Coronary artery (tissue), 2 donors: ENCODE measurements at regions not wholly inside any gene's neighbourhood (a gene's known extent, or its start where the extent isn't known, plus 50 kb on each side); places are given as distances from the start of the nearest gene placed in this dataset.

Experiments used
- DNase-seq: peaks from one replicate; pipeline ENCODE4 v3.0.0-alpha.2; 2017; ENCODE audit warnings: low spot score
- H3K27ac ChIP-seq, 2 donors: fragments of 200-600 bp; sonication (generic); one replicate each; pipeline ENCODE4 v1.5.1; 2016 to 2019
- H3K4me3 ChIP-seq: fragments of 200-600 bp; sonication (generic); 2 replicates; pipeline ENCODE4 v1.5.1; 2016; ENCODE audit warnings: mild to moderate bottlenecking, moderate library complexity
- TF ChIP-seq, protein P1 (sequence below): fragments of 200-600 bp; sonication (generic); IDR thresholded peaks from one replicate; pipeline ENCODE4 v1.5.1; 2019; ENCODE audit warnings: antibody characterized with exemption

DNA sequence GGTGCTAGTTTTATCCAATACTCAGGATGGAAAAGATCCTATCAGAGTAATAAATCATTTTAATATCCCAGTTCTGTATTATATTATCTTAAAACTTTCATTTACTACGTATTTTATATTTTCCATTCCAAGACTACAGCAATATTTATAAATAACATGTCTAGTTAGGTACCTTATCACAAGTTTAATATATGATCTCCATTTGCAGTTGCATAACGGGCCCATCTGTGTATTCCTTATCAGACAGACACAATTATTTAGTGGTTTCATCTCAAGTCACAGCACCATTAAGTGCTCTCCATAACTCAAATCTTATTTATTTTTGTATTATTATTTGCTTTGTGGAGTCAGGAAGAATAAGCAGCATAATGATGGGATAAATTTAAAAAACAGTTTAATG lies 333.9 kb downstream of the SH2D1A start:
- no peak overlapping the region for H3K4me3 ChIP-seq
- TF ChIP-seq, protein P1, sequence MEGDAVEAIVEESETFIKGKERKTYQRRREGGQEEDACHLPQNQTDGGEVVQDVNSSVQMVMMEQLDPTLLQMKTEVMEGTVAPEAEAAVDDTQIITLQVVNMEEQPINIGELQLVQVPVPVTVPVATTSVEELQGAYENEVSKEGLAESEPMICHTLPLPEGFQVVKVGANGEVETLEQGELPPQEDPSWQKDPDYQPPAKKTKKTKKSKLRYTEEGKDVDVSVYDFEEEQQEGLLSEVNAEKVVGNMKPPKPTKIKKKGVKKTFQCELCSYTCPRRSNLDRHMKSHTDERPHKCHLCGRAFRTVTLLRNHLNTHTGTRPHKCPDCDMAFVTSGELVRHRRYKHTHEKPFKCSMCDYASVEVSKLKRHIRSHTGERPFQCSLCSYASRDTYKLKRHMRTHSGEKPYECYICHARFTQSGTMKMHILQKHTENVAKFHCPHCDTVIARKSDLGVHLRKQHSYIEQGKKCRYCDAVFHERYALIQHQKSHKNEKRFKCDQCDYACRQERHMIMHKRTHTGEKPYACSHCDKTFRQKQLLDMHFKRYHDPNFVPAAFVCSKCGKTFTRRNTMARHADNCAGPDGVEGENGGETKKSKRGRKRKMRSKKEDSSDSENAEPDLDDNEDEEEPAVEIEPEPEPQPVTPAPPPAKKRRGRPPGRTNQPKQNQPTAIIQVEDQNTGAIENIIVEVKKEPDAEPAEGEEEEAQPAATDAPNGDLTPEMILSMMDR, result no peak
- no peak for DNase-seq
- no peak overlapping the region for H3K27ac ChIP-seq

- TF ChIP-seq, protein P1, result no peak
- Histone ChIP-seq H3K27ac (no peak overlapping the region), H3K4me3 (no peak overlapping the region)
- DNase-seq, result no peak
Measured at GRCh38 chrX:124690495-124690894, 344.1 kb downstream of the SH2D1A start.

DNA sequence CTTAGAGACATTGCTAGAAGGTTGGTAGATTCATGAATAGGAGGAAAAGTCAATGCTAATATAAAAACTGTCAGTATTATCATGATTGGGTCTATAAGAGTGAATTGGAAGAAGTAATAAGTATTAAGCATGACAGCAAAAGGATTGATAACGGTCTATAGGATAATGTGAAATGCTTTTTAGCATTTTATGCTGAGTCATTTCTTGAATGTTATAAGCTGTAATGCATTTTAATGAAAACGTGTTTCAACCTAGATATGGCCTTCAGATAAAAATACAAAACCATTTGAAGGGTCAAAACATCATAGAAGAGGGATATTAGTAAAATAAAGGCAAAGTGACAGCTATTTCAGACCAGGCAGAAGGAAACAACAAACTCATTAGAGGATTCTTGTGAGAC lies 353.5 kb downstream of the SH2D1A start:
- H3K4me3 ChIP-seq, result no peak overlapping the region
- TF ChIP-seq, protein P1, result no peak
- no peak for DNase-seq

GRCh38 chrX:124717537-124717936 lies 371.2 kb downstream of the SH2D1A start:
- TF ChIP-seq, protein P1, result no peak
- no peak for DNase-seq
- H3K4me3 ChIP-seq, result no peak overlapping the region
- H3K27ac ChIP-seq, result no peak overlapping the region

More for the DNA sequence above, 353.5 kb downstream of the SH2D1A start:
- no peak overlapping the region for H3K27ac ChIP-seq

DNA sequence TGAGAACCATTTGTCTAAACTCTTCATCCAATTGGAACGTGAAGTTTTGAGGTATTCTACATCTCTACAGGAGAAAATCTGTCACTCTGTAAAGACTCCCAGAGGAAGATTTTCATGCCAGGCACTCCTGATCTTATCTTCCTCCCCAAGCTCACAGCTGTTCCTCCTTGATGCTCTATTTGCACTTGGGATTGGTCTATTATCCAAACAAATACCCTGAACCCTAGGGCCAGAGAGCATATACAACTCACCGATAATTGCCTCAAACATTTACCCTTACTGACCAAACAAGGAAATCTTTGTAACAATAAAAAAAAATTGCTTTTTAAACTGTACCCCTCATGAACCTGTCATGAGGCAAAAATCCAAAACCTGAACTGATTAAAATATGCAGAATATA lies 372.7 kb downstream of the SH2D1A start:
- TF ChIP-seq, protein P1, result no peak
- H3K4me3 ChIP-seq, result no peak overlapping the region
- DNase-seq, result no peak
- no peak overlapping the region for H3K27ac ChIP-seq

- H3K4me3 ChIP-seq, result no peak overlapping the region
- no peak overlapping the region for H3K27ac ChIP-seq
- TF ChIP-seq, protein P1, result no peak
- no peak for DNase-seq
Measured at GRCh38 chrX:124720532-124720931, 374.2 kb downstream of the SH2D1A start.

DNA sequence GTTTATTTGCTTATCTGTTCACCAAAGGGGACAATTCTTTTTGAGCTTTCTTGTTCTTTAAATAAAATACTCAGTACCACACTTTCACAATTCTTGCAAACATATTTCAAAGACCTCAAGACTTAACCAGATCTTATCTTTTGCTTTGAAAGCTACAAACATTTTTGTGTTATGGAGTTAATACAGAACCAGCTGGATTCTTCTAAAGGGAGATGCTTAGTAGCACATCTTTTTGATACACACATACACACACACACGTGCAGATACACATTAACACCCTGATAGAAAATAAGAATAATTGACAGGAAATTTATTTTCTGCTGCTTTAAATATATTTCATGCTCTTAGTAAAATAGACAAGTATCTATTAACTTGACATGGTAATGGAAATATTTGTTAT lies 379.1 kb downstream of the SH2D1A start:
- no peak overlapping the region for H3K4me3 ChIP-seq
- TF ChIP-seq, protein P1, result no peak
- H3K27ac ChIP-seq, result no peak overlapping the region
- DNase-seq, result no peak
